WI38 (cell line): ENCODE measurements at regions not wholly inside any gene's neighbourhood (a gene's known extent, or its start where the extent isn't known, plus 50 kb on each side); places are given as distances from the start of the nearest gene placed in this dataset.

Experiments
- H3K4me3 ChIP-seq: 2 replicates; pipeline ENCODE4 v1.5.1; 2011; ENCODE audit warnings: low read depth, mild to moderate bottlenecking, control low read depth, low read length
- TF ChIP-seq, protein P1 (sequence below): IDR thresholded peaks from 2 replicates; pipeline ENCODE4 v1.5.1; 2012; ENCODE audit warnings: low read depth, mild to moderate bottlenecking, control low read depth, low read length

- H3K4me3 ChIP-seq: no peak overlapping the region
- TF ChIP-seq, protein P1, sequence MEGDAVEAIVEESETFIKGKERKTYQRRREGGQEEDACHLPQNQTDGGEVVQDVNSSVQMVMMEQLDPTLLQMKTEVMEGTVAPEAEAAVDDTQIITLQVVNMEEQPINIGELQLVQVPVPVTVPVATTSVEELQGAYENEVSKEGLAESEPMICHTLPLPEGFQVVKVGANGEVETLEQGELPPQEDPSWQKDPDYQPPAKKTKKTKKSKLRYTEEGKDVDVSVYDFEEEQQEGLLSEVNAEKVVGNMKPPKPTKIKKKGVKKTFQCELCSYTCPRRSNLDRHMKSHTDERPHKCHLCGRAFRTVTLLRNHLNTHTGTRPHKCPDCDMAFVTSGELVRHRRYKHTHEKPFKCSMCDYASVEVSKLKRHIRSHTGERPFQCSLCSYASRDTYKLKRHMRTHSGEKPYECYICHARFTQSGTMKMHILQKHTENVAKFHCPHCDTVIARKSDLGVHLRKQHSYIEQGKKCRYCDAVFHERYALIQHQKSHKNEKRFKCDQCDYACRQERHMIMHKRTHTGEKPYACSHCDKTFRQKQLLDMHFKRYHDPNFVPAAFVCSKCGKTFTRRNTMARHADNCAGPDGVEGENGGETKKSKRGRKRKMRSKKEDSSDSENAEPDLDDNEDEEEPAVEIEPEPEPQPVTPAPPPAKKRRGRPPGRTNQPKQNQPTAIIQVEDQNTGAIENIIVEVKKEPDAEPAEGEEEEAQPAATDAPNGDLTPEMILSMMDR: no peak
Measured at GRCh38 chr4:106650701-106651100, 282.1 kb upstream of the GIMD1 start.

GRCh38 chr4:106647451-106647850 is 278.9 kb upstream of the GIMD1 start:
- TF ChIP-seq, protein P1: no peak
- no peak overlapping the region for H3K4me3 ChIP-seq

GRCh38 chr4:106629268-106629625 is 260.7 kb upstream of the GIMD1 start:
- TF ChIP-seq, protein P1: no peak

GRCh38 chr4:106628586-106629267 is 260.1 kb upstream of the GIMD1 start:
- H3K4me3 ChIP-seq: no peak overlapping the region
- TF ChIP-seq, protein P1: no peak

More at GRCh38 chr4:106629268-106629625, 260.7 kb upstream of the GIMD1 start:
- no peak overlapping the region for H3K4me3 ChIP-seq

DNA sequence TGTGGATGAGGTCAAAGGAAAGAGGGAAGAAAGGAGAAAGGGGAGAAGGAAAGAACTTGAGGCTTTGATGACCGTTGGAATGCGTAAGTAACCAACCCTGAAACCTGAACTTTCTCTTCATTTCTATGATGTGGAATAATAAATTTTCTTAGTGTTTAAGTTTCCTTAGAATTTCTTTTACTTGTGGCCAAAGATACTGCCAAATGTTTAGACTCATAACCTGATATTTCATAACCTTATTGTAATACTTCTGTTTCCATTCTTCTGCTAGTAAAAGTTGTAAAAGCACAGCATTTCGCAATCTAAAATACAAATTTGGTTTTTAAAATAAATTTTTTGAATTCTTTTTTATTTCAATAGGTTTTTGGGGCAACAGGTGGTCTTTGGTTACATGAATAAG is 258.5 kb upstream of the GIMD1 start:
- TF ChIP-seq, protein P1: no peak
- H3K4me3 ChIP-seq: no peak overlapping the region

DNA sequence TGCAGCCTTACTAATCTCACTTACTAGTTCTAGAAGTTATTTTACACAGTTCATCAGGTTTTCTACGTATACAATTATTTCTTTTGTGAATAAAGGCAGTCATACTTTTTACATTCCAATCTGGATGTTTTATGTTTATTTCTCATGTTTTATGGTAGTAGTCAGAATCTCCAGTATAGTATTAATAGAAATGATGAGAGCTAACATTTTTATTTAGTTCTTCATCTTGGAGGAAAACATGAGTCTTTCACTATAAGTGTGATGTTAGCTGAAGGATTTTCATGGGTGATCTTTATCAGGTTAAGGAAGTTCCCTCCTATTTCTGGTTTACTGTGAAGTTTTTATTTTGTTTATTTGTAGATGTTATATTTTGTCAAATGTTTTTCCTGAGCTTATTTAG is 256.1 kb upstream of the GIMD1 start:
- TF ChIP-seq, protein P1: no peak
- no peak overlapping the region for H3K4me3 ChIP-seq

DNA sequence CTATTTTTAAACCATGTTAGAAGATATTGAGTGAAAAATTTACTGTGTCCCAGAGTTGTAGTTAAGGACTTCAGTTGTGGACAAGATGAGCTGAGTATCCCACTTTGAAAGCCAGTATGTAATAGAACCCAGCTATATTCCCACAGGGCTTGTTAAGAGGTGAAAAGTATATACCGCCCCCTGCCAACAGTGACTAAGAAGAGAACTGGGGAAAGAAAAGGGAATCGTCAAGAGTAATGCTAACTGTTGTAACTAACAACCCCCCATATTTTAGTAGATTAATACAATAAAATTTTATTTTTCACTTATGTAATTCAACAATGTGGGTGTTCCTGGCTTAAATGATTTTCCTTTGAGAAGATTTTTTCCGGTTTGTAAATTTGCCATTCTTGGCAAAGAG is 250.4 kb upstream of the GIMD1 start:
- TF ChIP-seq, protein P1: no peak
- no peak overlapping the region for H3K4me3 ChIP-seq
